HG03571 (cell line): ENCODE measurements at regions not wholly inside any gene's neighbourhood (a gene's known extent, or its start where the extent isn't known, plus 50 kb on each side); places are given as distances from the start of the nearest gene placed in this dataset.

Source experiments
- ATAC-seq: cut with Tn5 transposase; IDR thresholded peaks from one replicate; pipeline ENCODE4 v1.9.1; 2021; ENCODE audit not compliant: unreplicated experiment

- no peak for ATAC-seq
Measured at GRCh38 chr13:76713280-76713679, 172.9 kb downstream of the KCTD12 start.

DNA sequence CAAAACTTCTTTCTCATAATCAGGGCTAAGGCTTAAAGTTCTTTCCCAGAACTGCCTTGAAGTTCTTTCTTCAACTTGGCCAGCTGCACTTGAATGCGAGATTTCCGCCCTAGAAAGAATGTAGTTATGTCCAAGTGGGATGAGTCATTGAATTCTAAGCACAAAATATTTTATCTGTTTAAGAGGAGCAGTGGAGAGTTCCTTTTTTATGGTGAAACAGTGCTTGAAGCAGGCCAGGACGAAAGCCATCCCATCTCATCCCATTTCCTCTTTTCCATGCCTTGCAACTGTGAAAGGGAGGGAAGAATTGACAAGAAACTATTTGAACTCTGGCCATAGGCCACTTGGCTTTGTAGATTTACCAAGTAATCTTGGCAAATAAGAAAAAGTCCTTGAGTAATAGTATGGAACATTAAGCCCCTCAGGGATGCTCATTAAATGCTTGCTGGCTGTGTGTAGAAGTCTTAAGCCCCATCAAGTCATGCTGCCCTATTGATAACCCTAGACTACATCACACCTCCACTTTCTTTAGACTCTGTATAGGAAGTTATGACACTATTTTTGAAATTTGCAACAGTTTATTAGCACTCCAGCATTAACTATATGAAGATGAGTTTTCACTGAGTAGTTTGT is 174.5 kb downstream of the KCTD12 start:
- ATAC-seq, result no peak

- ATAC-seq, result no peak
Measured at GRCh38 chr13:76709851-76710250, 176.4 kb downstream of the KCTD12 start.

- ATAC-seq, result no peak
Measured at GRCh38 chr13:76708138-76708688, 178.0 kb downstream of the KCTD12 start.

DNA sequence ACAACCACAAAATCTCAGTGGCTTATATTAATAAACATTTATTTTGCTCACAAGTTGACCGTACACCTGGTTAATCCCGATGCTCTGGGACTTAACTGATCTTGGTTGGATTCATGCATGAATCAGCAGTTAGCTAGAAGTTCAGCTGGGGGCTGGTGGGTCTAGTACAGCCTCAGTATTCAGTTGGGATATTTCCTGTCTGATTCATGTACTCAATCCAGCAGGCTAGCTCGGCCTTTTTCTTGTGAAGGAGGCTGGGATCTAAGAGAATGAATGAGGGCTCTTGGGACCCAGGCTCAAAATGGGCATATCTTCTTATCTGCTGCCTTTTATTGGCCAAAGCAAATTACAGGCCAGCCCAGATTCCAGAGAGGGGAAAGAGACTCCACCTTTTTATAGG is 178.8 kb downstream of the KCTD12 start:
- no peak for ATAC-seq

DNA sequence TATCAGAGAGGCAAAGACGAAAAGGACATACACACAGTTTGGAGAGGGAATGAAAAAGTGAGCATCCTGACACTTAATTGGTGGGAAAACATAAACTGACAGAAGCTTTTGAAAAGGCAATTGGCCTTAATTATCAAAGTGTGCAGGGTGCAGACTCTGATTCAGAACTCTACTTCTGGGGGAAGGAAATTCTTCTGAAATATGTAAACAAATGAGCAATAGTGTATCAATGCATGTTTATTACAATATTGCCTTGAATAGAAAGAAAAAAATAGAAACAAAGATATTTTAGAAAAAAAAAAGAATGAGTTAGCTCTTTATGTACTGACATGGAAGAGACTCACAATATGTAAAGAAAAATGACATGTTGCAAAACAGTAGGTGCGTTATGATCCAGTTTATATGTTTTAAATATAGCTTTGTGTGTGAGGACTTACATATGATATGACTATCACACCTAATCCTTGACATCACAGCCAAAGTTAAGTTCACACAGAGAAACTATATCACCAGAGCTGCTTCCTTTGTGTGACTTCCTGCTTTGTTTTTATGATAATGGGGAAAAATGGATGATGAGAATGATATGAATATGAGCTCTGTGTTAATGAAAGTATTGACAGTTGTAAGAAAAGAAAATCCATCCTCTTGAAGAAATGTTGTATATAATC is 182.4 kb downstream of the KCTD12 start:
- ATAC-seq, result no peak

DNA sequence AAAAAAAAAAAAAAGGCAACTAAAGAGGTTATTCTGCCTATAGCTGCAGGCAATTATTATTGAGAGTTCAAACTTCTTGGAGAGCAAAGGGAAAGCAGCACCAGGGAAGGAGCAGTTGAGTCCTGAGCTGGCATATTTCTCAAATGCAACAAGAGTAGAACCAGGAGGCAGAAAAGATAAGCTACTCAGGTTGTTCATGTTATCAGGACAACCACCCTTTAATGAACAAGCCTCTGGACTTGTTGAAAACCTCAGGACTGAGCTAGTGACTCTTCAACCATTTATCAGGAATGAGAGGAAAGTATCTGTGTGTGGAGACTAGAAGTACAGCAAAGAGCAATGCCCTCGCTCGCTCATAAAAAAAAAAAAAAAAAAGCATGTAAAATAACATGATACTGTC is 183.0 kb downstream of the KCTD12 start:
- ATAC-seq, result no peak

GRCh38 chr13:76697288-76697687 is 188.9 kb downstream of the KCTD12 start:
- ATAC-seq, result no peak

DNA sequence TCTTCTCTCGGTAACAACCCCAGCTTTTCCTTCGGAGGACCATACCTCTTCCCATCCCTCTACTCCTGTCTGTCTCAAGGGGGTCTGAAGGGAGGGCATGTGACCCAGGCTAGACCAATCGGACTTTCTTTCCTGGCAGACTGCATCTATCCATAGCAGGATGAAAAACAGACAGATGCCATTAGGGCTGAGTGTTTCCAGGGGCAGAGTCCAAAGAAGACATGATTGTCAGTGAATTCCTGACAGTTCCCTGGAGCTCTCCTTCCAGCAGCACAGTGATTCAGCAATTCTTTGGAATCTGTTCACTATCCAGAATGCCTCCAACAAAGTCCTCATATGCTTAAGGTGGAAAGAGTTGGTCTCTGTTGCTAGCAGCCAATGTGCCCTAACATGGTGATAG is 189.8 kb downstream of the KCTD12 start:
- ATAC-seq, result no peak

- no peak for ATAC-seq
Measured at GRCh38 chr13:76693086-76693485, 193.1 kb downstream of the KCTD12 start.

DNA sequence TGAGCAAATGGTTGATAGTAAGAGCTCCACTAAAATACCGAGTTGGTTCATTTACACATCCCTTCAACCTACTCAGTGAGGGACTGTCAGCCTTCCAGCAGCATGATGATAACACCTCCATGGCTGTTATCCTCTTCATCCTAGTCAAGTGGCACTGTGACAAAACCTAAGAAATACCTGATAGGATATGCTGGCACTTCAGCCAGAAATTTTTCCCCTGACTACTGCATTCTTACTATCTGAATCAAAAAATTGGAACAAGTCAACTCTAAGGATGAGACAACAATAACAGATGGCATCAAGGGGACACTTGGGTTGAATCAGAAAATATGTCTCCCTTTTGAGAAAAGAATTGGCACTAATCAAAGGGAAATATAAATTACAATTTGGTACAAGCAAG is 193.9 kb downstream of the KCTD12 start:
- ATAC-seq, result no peak

GRCh38 chr13:76690611-76691010 is 195.6 kb downstream of the KCTD12 start:
- no peak for ATAC-seq

GRCh38 chr13:76687467-76687866 is 198.7 kb downstream of the KCTD12 start:
- no peak for ATAC-seq

DNA sequence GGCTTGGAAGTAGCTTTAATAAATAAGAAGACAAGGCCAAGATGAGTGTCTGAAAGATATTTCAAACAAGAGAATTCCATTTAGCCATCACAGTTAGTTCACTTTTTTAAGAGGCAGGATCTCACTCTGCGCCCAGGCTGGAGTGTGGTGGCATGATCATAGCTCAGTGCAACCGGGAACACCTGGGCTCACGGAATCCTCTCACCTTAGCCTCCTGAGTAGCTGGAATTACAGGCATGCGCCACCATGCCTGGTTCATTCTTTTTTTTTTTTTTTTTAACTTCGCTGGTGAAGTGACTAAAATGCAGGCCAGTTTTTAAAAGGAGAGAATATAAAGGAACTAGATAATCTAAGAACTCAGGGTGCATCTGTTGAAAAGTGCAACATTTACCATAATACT is 200.3 kb downstream of the KCTD12 start:
- no peak for ATAC-seq

DNA sequence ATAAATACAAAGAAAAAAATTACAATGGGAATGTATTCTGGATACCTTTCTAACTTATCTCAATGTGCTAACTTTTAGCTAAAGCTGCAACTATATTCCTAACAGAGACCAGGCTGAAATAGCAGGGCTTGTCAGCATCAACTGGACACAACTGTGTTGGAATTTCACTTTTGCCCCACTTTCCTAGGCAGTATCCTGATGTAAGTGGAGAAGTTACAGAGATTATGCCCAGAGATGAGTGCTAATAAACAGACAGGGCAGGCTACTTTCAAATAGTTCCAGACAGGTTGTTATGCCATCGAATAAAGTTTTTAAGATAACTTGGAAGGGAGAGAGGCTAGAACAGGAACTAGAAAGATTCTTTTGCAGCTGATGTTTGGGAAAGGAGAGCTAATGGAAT is 201.9 kb downstream of the KCTD12 start:
- no peak for ATAC-seq

DNA sequence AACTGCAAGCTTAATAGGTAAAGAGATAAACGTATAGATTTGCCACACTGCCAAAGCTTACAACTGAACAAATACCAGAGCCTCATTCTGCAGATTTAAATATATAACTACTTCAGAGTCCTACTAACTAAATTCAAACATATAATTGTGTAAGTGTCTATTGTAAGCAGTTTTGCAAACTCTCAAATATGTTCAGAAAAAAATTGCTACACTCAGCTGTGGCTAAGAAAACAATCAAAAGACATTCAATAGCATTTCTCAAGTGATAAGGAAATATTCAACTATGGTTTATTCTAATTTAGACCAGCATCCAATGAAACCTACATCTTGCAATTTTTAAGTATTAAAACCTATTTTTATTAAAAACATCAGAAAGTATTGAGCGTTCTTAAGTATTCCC is 202.4 kb downstream of the KCTD12 start:
- ATAC-seq, result no peak

DNA sequence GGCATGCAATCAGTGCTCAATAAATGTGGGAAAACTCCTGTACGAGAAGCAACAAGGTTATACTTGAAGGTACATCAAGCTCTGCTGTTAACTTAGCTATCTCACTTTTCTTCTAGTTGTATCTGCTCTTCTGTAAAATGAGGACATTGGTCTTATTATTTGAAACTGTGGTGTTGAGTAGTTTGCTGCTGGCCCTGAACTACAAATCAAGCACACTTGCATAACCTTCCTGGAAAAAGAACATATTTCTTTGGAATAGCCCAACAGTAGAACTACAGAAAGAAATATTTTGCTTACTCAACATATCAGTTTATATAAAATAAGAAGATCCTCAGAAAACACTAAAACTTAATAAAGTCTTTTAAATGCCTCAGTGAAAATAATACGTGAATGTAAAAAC is 203.0 kb downstream of the KCTD12 start:
- no peak for ATAC-seq

- ATAC-seq, result no peak
Measured at GRCh38 chr13:76680112-76680511, 206.1 kb downstream of the KCTD12 start.

- no peak for ATAC-seq
Measured at GRCh38 chr13:76677043-76677442, 209.2 kb downstream of the KCTD12 start.

GRCh38 chr13:76672420-76672819 is 213.8 kb downstream of the KCTD12 start:
- no peak for ATAC-seq

DNA sequence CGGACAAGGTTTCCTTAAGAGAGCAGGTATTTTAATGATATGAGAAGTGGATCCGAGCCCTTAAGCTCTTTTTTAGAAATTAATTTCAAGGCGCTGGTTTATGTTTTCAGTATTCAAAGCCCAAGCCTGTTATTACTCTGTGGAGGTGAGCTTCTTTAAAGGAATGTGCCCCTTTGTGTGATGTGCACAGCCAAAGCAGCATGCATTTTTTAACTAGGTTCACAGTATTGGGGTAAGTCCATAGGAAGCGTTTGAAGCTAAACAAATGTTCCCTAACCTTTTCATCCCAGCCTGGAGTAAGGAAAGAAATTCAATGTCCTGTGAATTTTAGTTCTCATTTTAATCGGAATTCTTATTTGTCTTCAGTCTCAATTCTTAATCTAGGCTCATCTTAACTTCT is 217.5 kb downstream of the KCTD12 start:
- ATAC-seq, result no peak

DNA sequence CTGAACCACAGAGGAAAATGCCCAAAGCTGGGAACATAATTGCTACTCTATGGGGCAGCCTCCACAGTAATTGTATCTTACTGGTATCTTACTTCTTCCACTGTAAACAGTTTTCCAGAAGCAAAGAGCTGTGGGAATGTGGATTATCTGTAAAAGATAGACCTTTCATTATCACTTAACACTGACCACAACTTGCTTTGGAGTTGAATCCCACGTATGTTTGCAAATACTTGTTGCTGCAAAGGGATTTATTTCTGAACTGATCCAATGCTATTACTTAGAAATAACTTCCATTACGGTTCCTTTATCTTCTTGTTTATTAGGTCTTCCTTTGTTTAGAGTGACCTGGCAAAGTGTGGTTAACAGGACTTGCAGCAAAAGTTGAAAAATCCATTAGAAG is 218.1 kb downstream of the KCTD12 start:
- no peak for ATAC-seq

DNA sequence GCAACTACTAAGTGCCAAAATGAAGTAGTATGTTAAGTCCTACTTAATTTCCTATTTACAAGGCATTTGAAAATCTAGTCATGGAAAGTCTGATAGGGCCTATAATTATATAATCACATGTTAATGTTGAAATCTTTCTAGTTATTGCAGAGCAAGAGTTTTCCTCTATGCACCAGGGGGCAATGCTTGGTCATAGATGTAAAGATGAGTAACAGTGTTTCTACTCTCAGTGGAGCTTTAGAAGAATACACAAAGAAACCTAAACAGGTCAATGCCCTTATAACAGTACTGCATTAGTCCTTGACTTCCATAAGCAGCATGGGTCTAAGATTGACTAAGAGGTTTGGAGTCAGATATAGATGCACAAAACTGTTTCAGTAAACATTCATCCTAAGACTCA is 218.7 kb downstream of the KCTD12 start:
- no peak for ATAC-seq
